H1 (cell line): ENCODE measurements at regions not wholly inside any gene's neighbourhood (a gene's known extent, or its start where the extent isn't known, plus 50 kb on each side); places are given as distances from the start of the nearest gene placed in this dataset.

Experiments used
- CTCF ChIA-PET: fragments of 300-600 bp; sonication (Branson Sonifier 250); formaldehyde crosslinking; loops from one replicate; lab custom pipeline; 2021; ENCODE audit not compliant: partially characterized antibody; lab: Charles Lee
- POLR2A ChIA-PET: fragments of 300-600 bp; sonication (Branson Sonifier 250); formaldehyde crosslinking; loops from one replicate; lab custom pipeline; 2021; ENCODE audit warnings: inconsistent platforms; ENCODE audit not compliant: partially characterized antibody; lab: Charles Lee
- DNase-seq, 2 experiments: peaks; one replicate each; pipeline versions ENCODE4 v3.0.0 to v3.0.0-alpha.2; 2010 to 2022; ENCODE audit warnings: low spot score in 2 of 2, low read depth in 1 of 2, mixed read lengths in 1 of 2
- FAIRE-seq: peaks from 2 replicates; lab custom pipeline; 2011; peaks lifted over from hg19 to GRCh38; lab: Jason Lieb, UNC
- H2AFZ ChIP-seq: 2 replicates; pipeline ENCODE4 v1.8.1; 2012; ENCODE audit warnings: low read length, inconsistent platforms
- H2AK5ac ChIP-seq: 2 replicates; pipeline ENCODE4 v1.6.1; 2013; ENCODE audit warnings: low read depth, low read length
- H2BK120ac ChIP-seq: replicated peaks from 2 replicates; pipeline ENCODE3; 2013; ENCODE audit warnings: low read depth, low read length, inconsistent platforms
- H2BK12ac ChIP-seq: 2 replicates; pipeline ENCODE4 v1.6.1; 2013; ENCODE audit warnings: low read depth, low read length
- H2BK15ac ChIP-seq: 2 replicates; pipeline ENCODE4 v1.6.1; 2013; ENCODE audit warnings: low read length
- H2BK20ac ChIP-seq: 2 replicates; pipeline ENCODE4 v1.6.1; 2013; ENCODE audit warnings: low read length
- H2BK5ac ChIP-seq: 2 replicates; pipeline ENCODE4 v1.6.1; 2013; ENCODE audit warnings: low read depth, low read length
- H3K14ac ChIP-seq: 2 replicates; pipeline ENCODE4 v1.6.1; 2013; ENCODE audit warnings: inconsistent platforms; ENCODE audit not compliant: insufficient read length
- H3K18ac ChIP-seq: 2 replicates; pipeline ENCODE4 v1.6.1; 2013; ENCODE audit warnings: low read length; ENCODE audit errors: extremely low read depth
- H3K23ac ChIP-seq: 2 replicates; pipeline ENCODE4 v1.6.1; 2013; ENCODE audit warnings: inconsistent platforms; ENCODE audit not compliant: insufficient read length
- H3K23me2 ChIP-seq: 2 replicates; pipeline ENCODE4 v1.6.1; 2013; ENCODE audit warnings: low read depth, low read length
- H3K27ac ChIP-seq: 2 replicates; pipeline ENCODE4 v1.6.1; 2011; ENCODE audit warnings: low read depth, low read length, inconsistent platforms
- H3K27me3 ChIP-seq, 4 experiments: replicated peaks in 1 of 4; 1 replicate in 1 of 4; 2 replicates in 3 of 4; pipeline versions ENCODE4 v1.6.1 to v1.8.1; 2011 to 2013; ENCODE audit warnings: low read length in 3 of 4, mild to moderate bottlenecking in 3 of 4, inconsistent platforms in 2 of 4, mixed read lengths in 2 of 4, moderate library complexity in 1 of 4; ENCODE audit not compliant: control insufficient read depth in 3 of 4, insufficient read depth in 3 of 4; ENCODE audit errors: extremely low read depth in 1 of 4
- H3K36me3 ChIP-seq, 4 experiments: 2 replicates each; pipeline versions ENCODE4 v1.6.1 to v1.8.1; 2011 to 2013; ENCODE audit warnings: mild to moderate bottlenecking in 4 of 4, low read length in 3 of 4, moderate library complexity in 2 of 4, control low read depth in 1 of 4, inconsistent platforms in 1 of 4; ENCODE audit not compliant: insufficient read depth in 4 of 4, control insufficient read depth in 2 of 4
- H3K4ac ChIP-seq: replicated peaks from 2 replicates; pipeline ENCODE3; 2013; ENCODE audit warnings: low read length, low read depth, mixed read lengths, inconsistent platforms; ENCODE audit not compliant: insufficient read length
- H3K4me1 ChIP-seq, 4 experiments: replicated peaks in 1 of 4; 1 replicate in 1 of 4; 2 replicates in 3 of 4; pipeline versions ENCODE4 v1.6.1 to v1.8.1; 2011 to 2013; ENCODE audit warnings: low read length in 3 of 4, inconsistent platforms in 2 of 4, mixed read lengths in 1 of 4; ENCODE audit not compliant: insufficient read depth in 4 of 4, control insufficient read depth in 3 of 4
- H3K4me2 ChIP-seq, 2 experiments: 2 replicates each; pipeline versions ENCODE4 v1.6.1 to v1.8.1; 2011 to 2013; ENCODE audit warnings: low read depth in 2 of 2, low read length in 2 of 2, control low read depth in 1 of 2, inconsistent platforms in 1 of 2, mild to moderate bottlenecking in 1 of 2; ENCODE audit not compliant: insufficient read depth in 1 of 2
- H3K4me3 ChIP-seq, 4 experiments: fragments of 200-600, 300-600 bp in 1 of 4; sonication (generic), shearing (Covaris generic), sonication (Bioruptor Twin) in 1 of 4; 2 replicates each; pipeline versions ENCODE4 v1.5.1 to v1.8.1; 2011 to 2016; ENCODE audit warnings: low read length in 4 of 4, low read depth in 3 of 4, control low read depth in 2 of 4, inconsistent platforms in 2 of 4, mild to moderate bottlenecking in 2 of 4, mixed read lengths in 1 of 4, moderate library complexity in 1 of 4; ENCODE audit not compliant: insufficient read depth in 2 of 4; ENCODE audit errors: extremely low read depth in 1 of 4
- H3K56ac ChIP-seq: replicated peaks from 2 replicates; pipeline ENCODE3; 2013; ENCODE audit warnings: low read depth, mild to moderate bottlenecking, mixed read lengths, low read length, inconsistent platforms; ENCODE audit not compliant: insufficient read length
- H3K79me1 ChIP-seq: 2 replicates; pipeline ENCODE4 v1.6.1; 2013; ENCODE audit warnings: low read depth, low read length, control low read depth
- H3K79me2 ChIP-seq, 2 experiments: 2 replicates each; pipeline versions ENCODE4 v1.6.1 to v1.8.1; 2012 to 2013; ENCODE audit warnings: low read length in 2 of 2, mild to moderate bottlenecking in 2 of 2, inconsistent platforms in 1 of 2; ENCODE audit not compliant: insufficient read depth in 2 of 2, control insufficient read depth in 1 of 2
- H3K9ac ChIP-seq, 4 experiments: replicated peaks in 1 of 4; 1 replicate in 1 of 4; 2 replicates in 3 of 4; pipeline versions ENCODE4 v1.6.1 to v1.8.1; 2011 to 2013; ENCODE audit warnings: low read depth in 3 of 4, low read length in 3 of 4, control low read depth in 2 of 4, mild to moderate bottlenecking in 2 of 4, moderate library complexity in 2 of 4, inconsistent platforms in 1 of 4; ENCODE audit errors: extremely low read depth in 1 of 4
- H3K9me3 ChIP-seq, 2 experiments: 2 replicates each; pipeline versions ENCODE4 v1.6.1 to v1.8.1; 2012 to 2013; ENCODE audit warnings: mild to moderate bottlenecking in 2 of 2, moderate library complexity in 2 of 2, control low read depth in 1 of 2, inconsistent platforms in 1 of 2, low read depth in 1 of 2, low read length in 1 of 2, mixed read lengths in 1 of 2; ENCODE audit not compliant: insufficient read depth in 2 of 2
- H4K20me1 ChIP-seq, 2 experiments: replicated peaks in 1 of 2; 2 replicates each; pipeline versions ENCODE3 to v1.8.1; 2011 to 2013; ENCODE audit warnings: inconsistent platforms in 2 of 2, low read length in 2 of 2, mild to moderate bottlenecking in 1 of 2; ENCODE audit not compliant: insufficient read depth in 2 of 2, control insufficient read depth in 1 of 2
- H4K5ac ChIP-seq: 2 replicates; pipeline ENCODE4 v1.6.1; 2013; ENCODE audit warnings: low read length, low read depth, mixed read lengths, inconsistent platforms; ENCODE audit not compliant: insufficient read length
- H4K8ac ChIP-seq: 2 replicates; pipeline ENCODE4 v1.8.0; 2013; ENCODE audit warnings: mild to moderate bottlenecking, moderate library complexity, low read length, inconsistent platforms; ENCODE audit not compliant: insufficient read depth; ENCODE audit errors: extremely low read depth
- H4K91ac ChIP-seq: replicated peaks from 2 replicates; pipeline ENCODE3; 2013; ENCODE audit warnings: low read length, mixed read lengths, inconsistent platforms; ENCODE audit not compliant: insufficient read length
- GTF2F1 ChIP-seq: IDR thresholded peaks from 2 replicates; pipeline ENCODE4 v1.6.1; 2012; ENCODE audit warnings: low read depth, low read length, improper control_type of control experiment, borderline replicate concordance
- TAF1 ChIP-seq: IDR thresholded peaks from 2 replicates; pipeline ENCODE4 v1.6.1; 2011; ENCODE audit warnings: mild to moderate bottlenecking, low read depth, low read length
- WGBS, 2 experiments: shearing (Covaris generic) in 1 of 2; methylation state at CpG; one replicate each; pipeline versions ENCODE4 v1.1.6 to v1.1.7; 2013 to 2015; ENCODE audit warnings: low lambda C conversion rate in 2 of 2, mixed read lengths in 2 of 2, inconsistent platforms in 1 of 2, low coverage in 1 of 2, missing lambda C conversion rate in 1 of 2; ENCODE audit not compliant: insufficient replicate concordance in 2 of 2, insufficient coverage in 1 of 2, insufficient read length in 1 of 2; ENCODE audit errors: extremely low coverage in 1 of 2, missing lambda C conversion rate in 1 of 2; 5-methylcytosine and 5-hydroxymethylcytosine counted together

- FAIRE-seq, result no peak
- CTCF ChIA-PET, result interaction anchor here (1.0 kb wide), 1 partner anchor 185 kb away, joined by 3 read pairs; no protein-coding TSS in a partner anchor
- WGBS, 2 experiments, result 84% methylated on average over 6 of the region's 6 CpGs; no CpG with 5 or more reads in 1 of the 2 experiments
Measured at GRCh38 chr3:187932530-187932929, 187.3 kb upstream of the BCL6 start.

More at GRCh38 chr3:187932530-187932929, 187.3 kb upstream of the BCL6 start:
- no peak overlapping the region for H4K5ac ChIP-seq
- no peaks in the 10 kb centered on the region for H3K23me2 ChIP-seq
- no peak overlapping the region for H3K4ac ChIP-seq
- H3K14ac ChIP-seq, result no peak overlapping the region
- H3K23ac ChIP-seq, result no peak overlapping the region
- no peaks in the 10 kb centered on the region for H3K79me1 ChIP-seq
- no peak overlapping the region for H2AFZ ChIP-seq
- H4K8ac ChIP-seq, result no peak overlapping the region
- no peak overlapping the region for H3K56ac ChIP-seq
- no peaks in the 10 kb centered on the region for H4K20me1 ChIP-seq
- H3K18ac ChIP-seq, result no peak overlapping the region
- no peak overlapping the region for H2BK5ac ChIP-seq
- no peak overlapping the region for H3K4me2 ChIP-seq
- H3K27me3 ChIP-seq, result no peaks in the 10 kb centered on the region
- no peak overlapping the region; the same call in 1 of the 2 replicates for H2BK12ac ChIP-seq
- DNase-seq, result no peak
- H3K4me3 ChIP-seq, result no peak overlapping the region
- H3K36me3 ChIP-seq, result no peaks in the 10 kb centered on the region
- H4K91ac ChIP-seq, result no peak overlapping the region
- no peak overlapping the region for H2BK20ac ChIP-seq
- no peak for TF ChIP-seq TAF1
- no peak for TF ChIP-seq GTF2F1
- TF ChIP-seq, all 59 proteins: peak for 0
- POLR2A ChIA-PET, result interaction anchor here (1.3 kb wide), 1 partner anchor 14 kb away, joined by 3 read pairs; no protein-coding TSS in a partner anchor
- Histone ChIP-seq H3K9ac (no peak overlapping the region), H2BK15ac (no peak overlapping the region), H2AK5ac (no peak overlapping the region), H3K9me3 (no peaks in the 10 kb centered on the region), H3K4me1 (no peaks in the 10 kb centered on the region), H3K27ac (no peak overlapping the region), H2BK120ac (no peak overlapping the region), H3K79me2 (no peaks in the 10 kb centered on the region)
